HL-60 (cell line): ENCODE measurements at regions not wholly inside any gene's neighbourhood (a gene's known extent, or its start where the extent isn't known, plus 50 kb on each side); places are given as distances from the start of the nearest gene placed in this dataset.

Source experiments
- GABPA ChIP-seq: IDR thresholded peaks from 2 replicates; pipeline ENCODE4 v1.6.1; 2012; ENCODE audit warnings: low read depth
- POLR2AphosphoS5 ChIP-seq: IDR thresholded peaks from 2 replicates; pipeline ENCODE4 v1.6.1; 2012; ENCODE audit warnings: low read depth
- SPI1 ChIP-seq: IDR thresholded peaks from 2 replicates; pipeline ENCODE4 v1.6.1; 2012; ENCODE audit warnings: low read depth, mild to moderate bottlenecking, borderline replicate concordance
- TF ChIP-seq, protein P1 (sequence below): IDR thresholded peaks from one replicate; pipeline ENCODE4 v1.5.1; 2011; ENCODE audit warnings: low read length, control low read depth, inconsistent platforms; ENCODE audit not compliant: insufficient read depth
- TF ChIP-seq, protein P2 (sequence below): IDR thresholded peaks from 2 replicates; pipeline ENCODE4 v1.6.1; 2012; ENCODE audit warnings: low read depth; ENCODE audit not compliant: insufficient replicate concordance

DNA sequence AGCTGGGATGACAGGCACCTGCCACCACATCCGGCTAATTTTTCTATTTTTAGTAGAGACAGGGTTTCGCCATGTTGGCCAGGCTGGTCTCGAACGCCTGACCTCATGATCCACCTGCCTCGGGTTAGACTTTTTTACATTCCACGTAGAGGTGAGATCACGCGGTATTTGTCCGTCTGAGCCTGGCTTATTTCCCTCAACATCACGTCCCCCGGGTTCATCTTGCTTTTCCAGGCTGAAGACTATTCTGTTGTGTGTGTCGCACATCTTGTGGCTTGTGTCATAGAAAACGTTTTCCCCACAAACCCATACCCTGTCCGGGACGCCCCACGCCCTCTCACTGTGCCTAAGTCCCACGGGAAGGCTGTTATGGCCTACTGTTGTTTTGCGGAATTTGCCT, 185.3 kb downstream of the CRLF2 start:
- TF ChIP-seq, protein P1, sequence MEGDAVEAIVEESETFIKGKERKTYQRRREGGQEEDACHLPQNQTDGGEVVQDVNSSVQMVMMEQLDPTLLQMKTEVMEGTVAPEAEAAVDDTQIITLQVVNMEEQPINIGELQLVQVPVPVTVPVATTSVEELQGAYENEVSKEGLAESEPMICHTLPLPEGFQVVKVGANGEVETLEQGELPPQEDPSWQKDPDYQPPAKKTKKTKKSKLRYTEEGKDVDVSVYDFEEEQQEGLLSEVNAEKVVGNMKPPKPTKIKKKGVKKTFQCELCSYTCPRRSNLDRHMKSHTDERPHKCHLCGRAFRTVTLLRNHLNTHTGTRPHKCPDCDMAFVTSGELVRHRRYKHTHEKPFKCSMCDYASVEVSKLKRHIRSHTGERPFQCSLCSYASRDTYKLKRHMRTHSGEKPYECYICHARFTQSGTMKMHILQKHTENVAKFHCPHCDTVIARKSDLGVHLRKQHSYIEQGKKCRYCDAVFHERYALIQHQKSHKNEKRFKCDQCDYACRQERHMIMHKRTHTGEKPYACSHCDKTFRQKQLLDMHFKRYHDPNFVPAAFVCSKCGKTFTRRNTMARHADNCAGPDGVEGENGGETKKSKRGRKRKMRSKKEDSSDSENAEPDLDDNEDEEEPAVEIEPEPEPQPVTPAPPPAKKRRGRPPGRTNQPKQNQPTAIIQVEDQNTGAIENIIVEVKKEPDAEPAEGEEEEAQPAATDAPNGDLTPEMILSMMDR = no peak
- TF ChIP-seq POLR2AphosphoS5 (no peak), GABPA (no peak), SPI1 (no peak)
- TF ChIP-seq, protein P2, sequence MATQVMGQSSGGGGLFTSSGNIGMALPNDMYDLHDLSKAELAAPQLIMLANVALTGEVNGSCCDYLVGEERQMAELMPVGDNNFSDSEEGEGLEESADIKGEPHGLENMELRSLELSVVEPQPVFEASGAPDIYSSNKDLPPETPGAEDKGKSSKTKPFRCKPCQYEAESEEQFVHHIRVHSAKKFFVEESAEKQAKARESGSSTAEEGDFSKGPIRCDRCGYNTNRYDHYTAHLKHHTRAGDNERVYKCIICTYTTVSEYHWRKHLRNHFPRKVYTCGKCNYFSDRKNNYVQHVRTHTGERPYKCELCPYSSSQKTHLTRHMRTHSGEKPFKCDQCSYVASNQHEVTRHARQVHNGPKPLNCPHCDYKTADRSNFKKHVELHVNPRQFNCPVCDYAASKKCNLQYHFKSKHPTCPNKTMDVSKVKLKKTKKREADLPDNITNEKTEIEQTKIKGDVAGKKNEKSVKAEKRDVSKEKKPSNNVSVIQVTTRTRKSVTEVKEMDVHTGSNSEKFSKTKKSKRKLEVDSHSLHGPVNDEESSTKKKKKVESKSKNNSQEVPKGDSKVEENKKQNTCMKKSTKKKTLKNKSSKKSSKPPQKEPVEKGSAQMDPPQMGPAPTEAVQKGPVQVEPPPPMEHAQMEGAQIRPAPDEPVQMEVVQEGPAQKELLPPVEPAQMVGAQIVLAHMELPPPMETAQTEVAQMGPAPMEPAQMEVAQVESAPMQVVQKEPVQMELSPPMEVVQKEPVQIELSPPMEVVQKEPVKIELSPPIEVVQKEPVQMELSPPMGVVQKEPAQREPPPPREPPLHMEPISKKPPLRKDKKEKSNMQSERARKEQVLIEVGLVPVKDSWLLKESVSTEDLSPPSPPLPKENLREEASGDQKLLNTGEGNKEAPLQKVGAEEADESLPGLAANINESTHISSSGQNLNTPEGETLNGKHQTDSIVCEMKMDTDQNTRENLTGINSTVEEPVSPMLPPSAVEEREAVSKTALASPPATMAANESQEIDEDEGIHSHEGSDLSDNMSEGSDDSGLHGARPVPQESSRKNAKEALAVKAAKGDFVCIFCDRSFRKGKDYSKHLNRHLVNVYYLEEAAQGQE = no peak
